Retinal pigment epithelial cell (primary cell): ENCODE measurements at regions not wholly inside any gene's neighbourhood (a gene's known extent, or its start where the extent isn't known, plus 50 kb on each side); places are given as distances from the start of the nearest gene placed in this dataset.
"Not testable (repeated sequence)": the region's sequence is repeated elsewhere in the genome, so short reads cannot be mapped to it uniquely, and the experiment has no call there.

ENCODE experiments used
- DNase-seq: peaks from one replicate; pipeline ENCODE4 v3.0.0-alpha.2; 2010; ENCODE audit warnings: low read depth
- H3K4me3 ChIP-seq: 2 replicates; pipeline ENCODE4 v1.5.1; 2011; ENCODE audit warnings: mild to moderate bottlenecking, low read length, control low read depth, moderate library complexity
- TF ChIP-seq, protein P1 (sequence below): conservative IDR thresholded peaks from 2 replicates; pipeline ENCODE4 v1.5.1; 2011; ENCODE audit warnings: low read depth, low read length, control low read depth, inconsistent platforms

DNA sequence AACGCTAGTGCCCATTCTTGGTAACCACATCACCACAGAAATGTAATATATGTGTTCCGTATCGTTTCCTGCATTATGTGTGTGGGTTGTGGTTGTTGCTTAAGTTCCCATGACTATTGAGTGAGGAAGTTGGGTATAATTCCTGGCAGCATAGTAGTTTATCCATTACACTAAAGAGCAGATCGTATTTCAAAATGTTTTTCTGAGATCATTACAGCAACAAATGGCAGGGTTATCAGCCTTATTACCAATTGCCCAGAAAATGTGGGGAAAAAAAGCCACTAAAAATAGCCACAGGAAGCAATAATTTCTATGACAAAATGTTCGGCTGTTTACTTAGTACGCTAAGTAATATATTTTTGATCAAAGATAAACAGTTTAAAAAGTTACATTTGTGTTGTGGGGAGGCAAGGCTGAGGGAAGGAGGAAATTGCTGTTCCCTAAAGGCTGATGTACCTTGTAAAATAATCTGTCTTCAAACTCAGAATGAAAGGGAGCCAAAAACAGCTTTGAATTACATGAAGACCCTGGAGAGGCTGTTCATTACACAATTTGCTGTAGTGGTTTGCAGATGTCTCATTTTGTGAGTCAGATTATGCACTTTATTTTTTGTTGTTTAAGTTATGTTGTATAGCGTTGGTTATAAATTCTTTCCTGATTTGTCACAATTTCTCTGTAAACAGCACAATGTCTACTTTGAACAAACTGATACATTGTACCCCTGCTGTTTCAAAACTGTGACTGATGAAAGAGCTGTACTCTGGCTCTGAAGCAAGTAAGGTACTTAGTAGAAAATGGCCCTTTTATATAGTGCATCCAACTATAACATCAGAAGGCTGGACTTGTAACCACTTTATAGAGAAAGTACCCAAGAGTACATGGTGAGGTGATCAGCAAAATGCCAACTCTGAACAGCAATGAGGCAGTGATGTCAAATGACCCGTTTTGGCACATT lies 1028.5 kb downstream of the NR2F1-AS1 start:
- H3K4me3 ChIP-seq = no peak overlapping the region
- TF ChIP-seq, protein P1, sequence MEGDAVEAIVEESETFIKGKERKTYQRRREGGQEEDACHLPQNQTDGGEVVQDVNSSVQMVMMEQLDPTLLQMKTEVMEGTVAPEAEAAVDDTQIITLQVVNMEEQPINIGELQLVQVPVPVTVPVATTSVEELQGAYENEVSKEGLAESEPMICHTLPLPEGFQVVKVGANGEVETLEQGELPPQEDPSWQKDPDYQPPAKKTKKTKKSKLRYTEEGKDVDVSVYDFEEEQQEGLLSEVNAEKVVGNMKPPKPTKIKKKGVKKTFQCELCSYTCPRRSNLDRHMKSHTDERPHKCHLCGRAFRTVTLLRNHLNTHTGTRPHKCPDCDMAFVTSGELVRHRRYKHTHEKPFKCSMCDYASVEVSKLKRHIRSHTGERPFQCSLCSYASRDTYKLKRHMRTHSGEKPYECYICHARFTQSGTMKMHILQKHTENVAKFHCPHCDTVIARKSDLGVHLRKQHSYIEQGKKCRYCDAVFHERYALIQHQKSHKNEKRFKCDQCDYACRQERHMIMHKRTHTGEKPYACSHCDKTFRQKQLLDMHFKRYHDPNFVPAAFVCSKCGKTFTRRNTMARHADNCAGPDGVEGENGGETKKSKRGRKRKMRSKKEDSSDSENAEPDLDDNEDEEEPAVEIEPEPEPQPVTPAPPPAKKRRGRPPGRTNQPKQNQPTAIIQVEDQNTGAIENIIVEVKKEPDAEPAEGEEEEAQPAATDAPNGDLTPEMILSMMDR = no peak
- DNase-seq = peak; percentile 38

DNA sequence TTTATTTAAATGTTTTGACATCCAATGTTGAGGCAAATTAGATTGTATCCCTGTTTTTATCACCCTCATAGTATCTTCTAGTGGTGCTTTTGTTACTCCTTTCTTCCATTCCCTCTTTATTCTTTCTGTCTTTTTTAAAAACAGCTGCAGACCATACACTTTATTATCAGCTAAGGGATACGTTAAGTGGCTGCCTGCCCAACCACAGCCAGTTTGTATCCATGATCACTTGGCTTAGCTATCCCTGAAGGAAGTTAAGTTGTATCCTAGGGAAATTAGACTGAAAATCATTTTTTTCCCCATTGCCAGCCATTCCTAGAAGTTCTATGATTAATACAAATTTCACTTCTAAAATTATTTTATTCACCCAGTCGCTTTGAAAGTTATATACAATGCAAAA lies 1032.7 kb downstream of the NR2F1-AS1 start:
- TF ChIP-seq, protein P1 = no peak
- no peak overlapping the region for H3K4me3 ChIP-seq
- DNase-seq = no peak

DNA sequence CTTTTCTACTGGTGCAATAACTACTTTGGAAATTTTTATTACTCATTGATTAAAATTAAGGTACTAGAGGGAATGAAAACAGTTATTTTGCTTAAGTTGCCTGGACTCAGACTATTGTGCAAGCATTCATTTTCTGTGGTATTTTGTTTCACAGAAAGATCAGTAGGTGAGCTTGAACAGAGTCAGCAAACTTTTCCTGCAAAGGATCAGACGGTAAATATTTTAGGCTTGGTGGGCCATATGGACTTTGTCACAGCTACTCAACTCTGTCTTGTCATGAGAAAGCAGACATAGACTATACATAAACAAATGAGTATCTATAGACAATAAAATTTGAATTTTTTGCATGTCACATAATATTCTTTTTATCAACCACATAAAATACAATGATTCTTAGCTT lies 1036.4 kb downstream of the NR2F1-AS1 start:
- TF ChIP-seq, protein P1 = no peak
- no peak for DNase-seq

DNA sequence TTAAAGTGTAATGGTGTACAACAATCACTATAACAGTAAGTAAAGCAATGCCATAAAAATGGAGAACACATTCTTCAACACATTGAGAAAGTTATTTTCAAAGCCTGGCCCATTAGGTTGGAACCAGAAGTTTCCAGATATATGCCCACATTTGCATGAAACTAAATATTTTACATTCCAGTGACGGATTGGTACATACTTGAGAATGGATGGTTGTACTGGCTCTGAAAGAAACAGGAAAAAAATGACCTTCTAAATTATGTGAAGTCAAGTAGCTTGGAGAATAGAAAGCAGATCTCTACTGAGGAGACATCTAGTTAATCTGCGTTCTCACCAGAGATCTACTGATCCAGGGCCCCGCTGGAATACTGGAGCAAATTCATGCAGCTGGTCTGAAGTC lies 1037.0 kb downstream of the NR2F1-AS1 start:
- DNase-seq = no peak
- H3K4me3 ChIP-seq = no peak overlapping the region
- TF ChIP-seq, protein P1 = no peak

More for the DNA sequence above, 1036.4 kb downstream of the NR2F1-AS1 start:
- H3K4me3 ChIP-seq = no peak overlapping the region

DNA sequence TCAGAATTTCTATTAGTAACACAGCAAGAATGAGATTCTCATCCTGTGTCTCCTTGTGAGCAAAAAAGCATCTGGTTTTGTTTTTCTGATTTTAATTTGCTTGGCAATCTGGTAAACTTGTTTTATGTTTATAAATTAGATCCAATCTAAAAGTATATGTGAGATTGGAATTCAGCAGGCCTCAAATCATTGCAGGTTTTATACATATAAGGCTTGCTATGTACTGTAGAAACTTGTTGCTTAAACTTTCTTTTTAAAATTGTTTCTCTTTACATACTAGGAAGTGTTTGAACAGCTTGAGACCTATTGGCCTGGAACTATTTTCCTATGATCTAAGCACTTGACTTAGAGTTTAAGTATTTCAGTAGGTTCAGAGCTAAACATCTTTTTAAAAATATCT lies 1037.8 kb downstream of the NR2F1-AS1 start:
- no peak overlapping the region for H3K4me3 ChIP-seq
- TF ChIP-seq, protein P1 = no peak
- DNase-seq = no peak

DNA sequence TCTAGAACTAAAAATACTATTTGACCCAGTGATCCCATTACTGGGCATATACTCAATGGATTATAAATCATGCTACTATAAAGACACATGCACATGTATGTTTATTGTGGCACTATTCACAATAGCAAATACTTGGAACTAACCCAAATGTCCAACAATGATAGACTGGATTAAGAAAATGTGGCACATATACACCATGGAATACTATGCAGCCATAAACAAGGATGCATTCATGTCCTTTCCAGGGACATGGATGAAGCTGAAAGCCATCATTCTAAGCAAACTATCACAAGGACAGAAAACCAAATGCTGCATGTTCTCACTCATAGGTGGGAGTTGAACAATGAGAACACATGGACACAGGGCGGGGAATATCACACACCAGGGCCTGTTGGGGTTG lies 1039.0 kb downstream of the NR2F1-AS1 start:
- DNase-seq, H3K4me3 ChIP-seq: not testable (repeated sequence)

DNA sequence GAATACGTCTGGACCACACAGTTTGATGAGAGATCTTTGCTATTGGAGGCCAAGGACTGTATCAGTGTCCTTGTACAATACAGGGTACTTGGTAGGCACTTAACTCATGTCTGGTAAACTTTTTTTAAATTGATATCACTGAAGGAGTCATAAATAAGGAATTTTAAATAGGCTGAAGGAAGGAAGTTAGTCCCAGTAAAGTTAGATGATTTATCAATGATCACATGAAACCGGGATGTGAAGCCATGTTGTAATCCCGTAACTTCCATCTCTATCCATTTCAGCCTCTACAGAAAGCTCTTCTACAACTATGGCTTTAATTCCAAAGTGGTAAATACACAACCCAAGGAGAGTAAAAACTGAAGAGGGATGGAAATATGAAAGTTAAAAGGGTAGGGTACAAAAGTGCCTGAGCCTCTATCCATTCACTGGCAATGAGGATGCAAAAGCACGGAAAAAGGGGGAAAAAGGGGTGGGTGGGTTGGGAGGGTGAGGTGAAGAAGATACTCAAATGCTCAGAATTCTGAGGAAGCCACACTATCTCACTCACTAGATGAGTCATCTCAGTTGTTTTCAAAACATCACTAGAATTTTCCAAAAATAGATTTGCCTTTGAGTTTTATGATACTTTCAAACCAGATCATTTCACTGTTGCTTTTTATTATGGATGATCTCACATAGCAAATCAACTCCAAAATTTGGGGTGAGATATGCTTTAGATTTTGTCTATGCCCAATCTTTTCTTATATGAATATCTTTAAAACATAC lies 1053.5 kb downstream of the NR2F1-AS1 start:
- TF ChIP-seq, protein P1 = no peak
- no peak overlapping the region for H3K4me3 ChIP-seq
- DNase-seq = no peak
